ENCODE measurements at regions not wholly inside any gene's neighbourhood (a gene's known extent, or its start where the extent isn't known, plus 50 kb on each side); places are given as distances from the start of the nearest gene placed in this dataset.

DNA sequence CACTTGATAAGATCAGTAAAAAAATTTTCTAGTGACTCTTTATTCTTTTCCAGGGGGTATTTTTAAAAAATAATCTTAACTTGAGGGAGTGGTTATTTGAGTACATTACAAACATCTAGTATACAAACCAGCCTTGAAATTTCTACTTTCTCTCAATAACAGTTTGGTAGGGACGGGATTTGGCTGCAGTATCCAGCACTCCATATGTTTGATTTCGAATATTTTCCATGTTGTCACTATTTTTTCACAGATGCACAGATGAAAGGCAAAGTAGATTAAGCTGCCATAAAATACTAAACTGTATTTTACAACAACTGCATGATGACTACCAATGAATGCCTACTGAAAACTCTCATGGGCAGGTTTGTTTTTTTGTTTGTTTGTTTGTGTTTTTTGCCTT lies 225.0 kb downstream of the COX7B2 start:
- H3K4me3 ChIP-seq (ENCODE audit: low read depth, low read length): no peak overlapping the region
- TF ChIP-seq, protein P1, sequence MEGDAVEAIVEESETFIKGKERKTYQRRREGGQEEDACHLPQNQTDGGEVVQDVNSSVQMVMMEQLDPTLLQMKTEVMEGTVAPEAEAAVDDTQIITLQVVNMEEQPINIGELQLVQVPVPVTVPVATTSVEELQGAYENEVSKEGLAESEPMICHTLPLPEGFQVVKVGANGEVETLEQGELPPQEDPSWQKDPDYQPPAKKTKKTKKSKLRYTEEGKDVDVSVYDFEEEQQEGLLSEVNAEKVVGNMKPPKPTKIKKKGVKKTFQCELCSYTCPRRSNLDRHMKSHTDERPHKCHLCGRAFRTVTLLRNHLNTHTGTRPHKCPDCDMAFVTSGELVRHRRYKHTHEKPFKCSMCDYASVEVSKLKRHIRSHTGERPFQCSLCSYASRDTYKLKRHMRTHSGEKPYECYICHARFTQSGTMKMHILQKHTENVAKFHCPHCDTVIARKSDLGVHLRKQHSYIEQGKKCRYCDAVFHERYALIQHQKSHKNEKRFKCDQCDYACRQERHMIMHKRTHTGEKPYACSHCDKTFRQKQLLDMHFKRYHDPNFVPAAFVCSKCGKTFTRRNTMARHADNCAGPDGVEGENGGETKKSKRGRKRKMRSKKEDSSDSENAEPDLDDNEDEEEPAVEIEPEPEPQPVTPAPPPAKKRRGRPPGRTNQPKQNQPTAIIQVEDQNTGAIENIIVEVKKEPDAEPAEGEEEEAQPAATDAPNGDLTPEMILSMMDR (IDR thresholded peaks at IDR 0.05; ENCODE audit: borderline replicate concordance, insufficient read depth, low read depth, low read length): no peak

DNA sequence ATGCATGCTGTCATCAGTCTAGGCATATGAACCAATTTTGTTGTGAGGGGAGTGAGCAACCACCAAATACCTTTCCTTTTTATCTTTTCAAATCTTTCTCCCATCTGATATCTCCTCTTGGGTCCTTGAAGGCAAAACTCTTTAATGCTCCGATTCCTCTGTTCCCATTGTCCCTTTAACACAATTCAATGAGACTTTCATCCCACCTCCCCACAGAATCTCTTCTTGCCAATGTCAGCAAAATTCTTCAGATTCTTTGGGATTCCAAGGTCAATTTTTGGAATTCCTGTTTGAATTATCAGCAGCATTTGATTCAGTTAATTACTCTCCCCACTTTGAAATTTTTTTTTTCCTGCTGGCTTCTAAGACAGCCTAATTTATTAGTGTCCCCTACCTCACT lies 232.7 kb downstream of the COX7B2 start:
- TF ChIP-seq, protein P1 (IDR thresholded peaks at IDR 0.05; ENCODE audit: borderline replicate concordance, insufficient read depth, low read depth, low read length): no peak
- no peak overlapping the region for H3K4me3 ChIP-seq (ENCODE audit: low read depth, low read length)

DNA sequence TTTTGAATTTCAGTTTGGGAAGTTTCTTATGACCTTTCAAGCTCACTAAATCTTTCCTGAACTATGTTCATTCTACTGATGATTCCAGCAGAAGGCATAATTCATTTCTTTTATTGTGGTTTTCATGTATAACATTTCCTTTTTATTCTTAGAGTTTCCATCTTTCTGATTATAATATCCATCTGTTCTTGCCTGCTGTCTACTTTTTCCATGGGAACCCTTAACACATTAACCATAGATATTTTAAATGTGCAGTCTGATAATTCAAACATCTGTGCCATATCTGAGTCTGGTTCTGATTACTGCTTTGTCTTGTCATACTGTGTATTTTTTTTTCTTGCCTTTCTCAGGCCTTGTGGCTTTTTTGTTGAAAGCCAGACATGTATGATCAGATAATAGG lies 234.7 kb downstream of the COX7B2 start:
- TF ChIP-seq, protein P1 (IDR thresholded peaks at IDR 0.05; ENCODE audit: borderline replicate concordance, insufficient read depth, low read depth, low read length): no peak
- H3K4me3 ChIP-seq (ENCODE audit: low read depth, low read length): no peak overlapping the region

DNA sequence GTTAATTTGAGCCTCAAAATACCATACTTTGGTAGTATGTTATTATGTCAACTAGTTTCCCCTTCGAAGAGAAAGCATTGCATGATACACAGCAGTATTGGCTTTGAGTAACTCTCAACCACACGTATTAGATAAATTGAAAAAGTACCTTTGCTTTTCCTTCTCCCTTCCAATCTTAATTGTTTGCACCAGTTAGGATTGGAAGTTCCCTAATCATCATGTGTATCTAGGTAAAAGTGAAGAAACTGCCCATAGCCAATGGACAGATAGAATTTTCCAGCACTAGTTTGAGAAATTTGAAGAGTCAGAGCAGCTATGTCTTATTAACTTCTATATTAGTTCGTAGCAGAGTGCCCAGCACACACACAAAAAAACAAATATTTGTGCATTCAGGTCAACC lies 241.3 kb downstream of the COX7B2 start:
- H3K4me3 ChIP-seq (ENCODE audit: low read depth, low read length): no peak overlapping the region
- TF ChIP-seq, protein P1 (IDR thresholded peaks at IDR 0.05; ENCODE audit: borderline replicate concordance, insufficient read depth, low read depth, low read length): no peak

DNA sequence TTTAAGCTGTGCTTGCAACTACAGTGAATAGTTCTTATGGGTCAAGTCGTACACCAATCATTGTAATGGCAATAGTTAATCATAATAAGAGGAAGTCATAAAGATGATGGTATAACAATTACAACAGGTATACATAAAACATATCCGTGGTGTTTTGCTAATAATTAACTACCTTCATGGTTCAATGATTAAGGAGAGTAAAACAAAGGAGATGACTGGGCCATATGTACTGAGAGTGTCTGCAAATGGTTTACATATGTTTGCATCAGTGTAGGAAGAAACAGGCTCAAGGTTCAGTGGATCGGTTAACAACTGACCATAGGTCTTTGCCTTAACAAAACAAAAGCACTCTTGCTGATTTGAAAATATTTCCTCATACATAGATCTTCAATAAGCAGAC lies 253.0 kb downstream of the COX7B2 start:
- no peak overlapping the region for H3K4me3 ChIP-seq (ENCODE audit: low read depth, low read length)
- TF ChIP-seq, protein P1 (IDR thresholded peaks at IDR 0.05; ENCODE audit: borderline replicate concordance, insufficient read depth, low read depth, low read length): no peak

DNA sequence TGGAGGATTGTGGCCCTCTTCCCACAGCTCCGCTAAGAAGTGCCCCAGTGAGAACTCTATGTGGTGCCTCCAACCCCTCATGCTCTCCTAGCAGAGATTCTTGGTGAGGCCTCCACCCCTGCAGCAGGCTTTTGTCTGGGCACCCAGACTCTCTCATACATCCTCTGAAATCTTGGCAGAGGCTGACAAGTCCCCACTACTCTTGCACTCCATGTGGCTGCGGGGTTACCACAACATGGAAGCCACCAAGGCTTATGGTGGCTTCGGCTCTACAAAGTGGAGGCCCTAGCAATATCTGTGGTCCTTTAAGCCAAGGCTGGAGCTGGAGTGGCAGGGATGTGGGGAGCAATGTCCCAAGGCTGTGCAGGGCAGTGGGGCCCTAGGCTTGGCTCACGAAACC lies 255.2 kb downstream of the COX7B2 start:
- TF ChIP-seq, protein P1 (IDR thresholded peaks at IDR 0.05; ENCODE audit: borderline replicate concordance, insufficient read depth, low read depth, low read length): no peak

DNA sequence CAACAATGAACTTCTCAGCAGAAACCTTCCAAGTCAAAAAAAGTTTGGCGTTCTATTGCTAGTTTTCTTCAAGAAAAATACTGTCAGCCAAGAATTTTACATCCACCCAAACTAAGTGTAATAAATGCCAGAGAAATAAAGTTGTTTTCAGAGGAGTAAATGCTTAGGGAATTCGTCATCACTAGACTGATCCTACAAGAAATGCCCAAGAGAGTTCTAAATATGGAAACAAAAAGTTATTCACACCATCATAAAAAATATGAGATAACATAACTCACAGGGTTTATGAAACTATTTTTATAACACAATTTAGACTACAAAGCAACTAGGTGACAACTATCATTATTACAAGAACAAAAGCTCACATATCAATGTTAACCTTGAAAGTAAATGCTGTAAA lies 259.5 kb upstream of the GABRA2 start:
- TF ChIP-seq, protein P1 (IDR thresholded peaks at IDR 0.05; ENCODE audit: borderline replicate concordance, insufficient read depth, low read depth, low read length): no peak

More for the DNA sequence above, 255.2 kb downstream of the COX7B2 start:
- H3K4me3 ChIP-seq (ENCODE audit: low read depth, low read length): no peak overlapping the region

More for the DNA sequence above, 259.5 kb upstream of the GABRA2 start:
- no peak overlapping the region for H3K4me3 ChIP-seq (ENCODE audit: low read depth, low read length)
